Kidney (tissue), 13 donors: ENCODE measurements at regions not wholly inside any gene's neighbourhood (a gene's known extent, or its start where the extent isn't known, plus 50 kb on each side); places are given as distances from the start of the nearest gene placed in this dataset.

Experiments
- DNase-seq, 5 donors: peaks; one replicate each; pipeline ENCODE4 v3.0.0-alpha.2; 2013 to 2020
- FAIRE-seq: peaks from 2 replicates; lab custom pipeline; 2012; peaks lifted over from hg19 to GRCh38; lab: Jason Lieb, UNC
- H3K27ac ChIP-seq, 2 donors: one replicate each; pipeline ENCODE4 v1.7.0; 2013; ENCODE audit warnings: low read depth in 2 of 2, low read length in 2 of 2, inconsistent platforms in 1 of 2
- H3K27me3 ChIP-seq: one replicate; pipeline ENCODE4 v1.7.1; 2013; ENCODE audit warnings: low read length, inconsistent platforms; ENCODE audit not compliant: control insufficient read depth, insufficient read depth
- H3K36me3 ChIP-seq, 3 donors: one replicate each; pipeline versions ENCODE4 v1.7.0 to v1.7.1; 2013; ENCODE audit warnings: low read length in 3 of 3, control low read depth in 1 of 3, inconsistent platforms in 1 of 3; ENCODE audit not compliant: insufficient read depth in 3 of 3, control insufficient read depth in 2 of 3
- H3K4me1 ChIP-seq, 3 donors: one replicate each; pipeline versions ENCODE4 v1.7.0 to v1.7.1; 2013; ENCODE audit warnings: low read length in 3 of 3, inconsistent platforms in 1 of 3, low read depth in 1 of 3; ENCODE audit not compliant: control insufficient read depth in 2 of 3, insufficient read depth in 2 of 3
- H3K4me3 ChIP-seq, 3 donors: one replicate each; pipeline versions ENCODE4 v1.7.0 to v1.8.1; 2013; ENCODE audit warnings: low read length in 3 of 3, control low read depth in 1 of 3, inconsistent platforms in 1 of 3
- H3K9ac ChIP-seq, 3 donors: one replicate each; pipeline versions ENCODE4 v1.7.0 to v1.7.1; 2013; ENCODE audit warnings: low read length in 3 of 3, control low read depth in 1 of 3, inconsistent platforms in 1 of 3
- H3K9me3 ChIP-seq, 3 donors: one replicate each; pipeline versions ENCODE4 v1.7.0 to v1.7.1; 2013; ENCODE audit warnings: low read length in 3 of 3, control low read depth in 1 of 3, inconsistent platforms in 1 of 3; ENCODE audit not compliant: control insufficient read depth in 2 of 3, insufficient read depth in 1 of 3
- CTCF ChIP-seq: IDR thresholded peaks from 3 replicates; pipeline ENCODE4 v1.5.1; 2012; ENCODE audit warnings: mild to moderate bottlenecking, moderate library complexity, borderline replicate concordance; ENCODE audit not compliant: insufficient read depth; ENCODE audit errors: extremely low read depth
- intact Hi-C: fragments of 100-400 bp; cut with DNase I; formaldehyde crosslinking; loops from one replicate; pipeline ENCODE4 v1.11.1; 2022
- donor health status: control.
- donor health status: control.
- donor health status: control.
- donor health status: control.
- donor health status: control.
- donor health status: DM: yes; HTN: yes; CAD: no.
- donor health status: Normal renal cell carcinoma (clear cell type).

GRCh38 chr3:81033684-81034083 lies 727.8 kb downstream of the GBE1 start:
- Histone ChIP-seq H3K9me3 (no peaks in the 10 kb centered on the region), H3K4me1 (no peaks in the 10 kb centered on the region), H3K27me3 (no peaks in the 10 kb centered on the region), H3K9ac (no peak overlapping the region), H3K4me3 (no peak overlapping the region), H3K36me3 (no peaks in the 10 kb centered on the region), H3K27ac (no peak overlapping the region)
- FAIRE-seq = no peak
- intact Hi-C loops = no loop called here
- no peak for TF ChIP-seq CTCF
- no peak for DNase-seq

DNA sequence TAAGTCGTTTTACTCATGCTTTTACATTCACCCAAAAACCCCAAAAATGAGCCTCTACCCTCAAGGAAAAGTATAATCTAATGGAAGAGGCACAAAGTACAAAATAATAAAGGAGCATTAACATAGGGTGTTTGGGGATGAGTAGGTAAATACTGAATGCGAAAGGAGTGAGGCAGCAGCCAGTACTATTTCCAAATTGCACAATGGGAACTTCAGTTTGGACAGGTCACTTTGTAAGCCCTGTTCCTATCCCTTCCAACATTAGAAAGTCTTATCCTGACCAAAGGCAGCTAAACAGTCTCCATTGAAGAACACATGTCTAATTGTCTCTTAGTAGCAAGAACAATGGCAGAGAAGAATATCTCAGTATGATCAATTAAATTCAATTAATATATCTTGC lies 728.3 kb downstream of the GBE1 start:
- Histone ChIP-seq H3K36me3 (no peaks in the 10 kb centered on the region), H3K4me1 (no peaks in the 10 kb centered on the region), H3K27me3 (no peaks in the 10 kb centered on the region), H3K4me3 (no peak overlapping the region), H3K27ac (no peak overlapping the region), H3K9me3 (no peaks in the 10 kb centered on the region), H3K9ac (no peak overlapping the region)
- no peak for DNase-seq
- no peak for FAIRE-seq
- intact Hi-C loops = no loop called here
- TF ChIP-seq CTCF = no peak

- DNase-seq (no peak), FAIRE-seq (no peak)
- H3K27me3 ChIP-seq = no peaks in the 10 kb centered on the region
- no peak overlapping the region for H3K9ac ChIP-seq
- TF ChIP-seq CTCF = no peak
- intact Hi-C loops = no loop called here
- H3K27ac ChIP-seq = no peak overlapping the region
- H3K9me3 ChIP-seq = no peaks in the 10 kb centered on the region
- no peaks in the 10 kb centered on the region for H3K4me1 ChIP-seq
- no peaks in the 10 kb centered on the region for H3K36me3 ChIP-seq
- no peak overlapping the region for H3K4me3 ChIP-seq
Observed at GRCh38 chr3:81029861-81030260, 731.6 kb downstream of the GBE1 start.

DNA sequence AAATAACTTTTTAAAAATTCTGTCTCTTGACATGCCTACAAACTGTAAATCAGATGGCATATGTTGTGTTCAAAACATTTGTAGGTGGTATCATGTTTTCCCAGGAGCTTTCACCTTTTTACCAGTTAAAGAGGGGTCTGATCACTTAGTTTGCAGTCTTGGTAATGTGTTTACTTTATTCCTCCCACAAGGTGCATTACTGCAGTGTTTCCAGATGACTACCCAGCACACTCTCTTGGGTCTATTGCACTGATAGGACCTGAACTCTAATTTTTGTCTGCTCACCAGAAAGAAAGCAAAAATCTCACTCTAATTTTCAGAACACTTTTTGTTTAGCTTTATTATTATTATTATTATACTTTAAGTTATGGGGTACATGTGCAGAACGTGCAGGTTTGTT lies 734.1 kb downstream of the GBE1 start:
- H3K9ac ChIP-seq = no peak overlapping the region
- no peaks in the 10 kb centered on the region for H3K36me3 ChIP-seq
- no peak overlapping the region for H3K27ac ChIP-seq
- H3K9me3 ChIP-seq = no peaks in the 10 kb centered on the region
- H3K4me3 ChIP-seq = no peak overlapping the region
- no peaks in the 10 kb centered on the region for H3K4me1 ChIP-seq
- H3K27me3 ChIP-seq = no peaks in the 10 kb centered on the region
- FAIRE-seq = no peak
- peak in 2 of 5 donors; percentile 27 to 39 for DNase-seq
- intact Hi-C loops = no loop called here
- no peak for TF ChIP-seq CTCF
